ENCODE measurements at regions not wholly inside any gene's neighbourhood (a gene's known extent, or its start where the extent isn't known, plus 50 kb on each side); places are given as distances from the start of the nearest gene placed in this dataset.

DNA sequence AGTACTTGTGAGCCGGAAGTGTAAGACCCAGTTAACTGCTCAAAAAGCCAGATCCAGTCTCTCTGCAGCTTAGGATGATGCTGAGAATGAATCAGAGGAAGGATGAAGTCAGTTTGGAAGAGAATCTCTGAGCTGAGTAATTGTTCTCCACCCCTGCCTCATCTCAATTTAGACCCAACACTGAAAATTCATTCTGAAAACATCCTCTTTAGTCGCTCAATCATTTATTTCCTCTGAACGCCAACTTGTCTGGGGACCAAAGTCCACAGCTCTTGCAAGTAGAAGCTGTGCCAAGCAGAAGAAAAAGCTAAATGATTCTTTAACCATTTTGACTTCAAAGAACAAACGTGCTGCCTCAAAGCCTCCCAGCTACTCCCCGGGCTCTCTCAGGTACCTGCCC, 177.1 kb upstream of the KLHL29 start:
- TF ChIP-seq, protein P1, sequence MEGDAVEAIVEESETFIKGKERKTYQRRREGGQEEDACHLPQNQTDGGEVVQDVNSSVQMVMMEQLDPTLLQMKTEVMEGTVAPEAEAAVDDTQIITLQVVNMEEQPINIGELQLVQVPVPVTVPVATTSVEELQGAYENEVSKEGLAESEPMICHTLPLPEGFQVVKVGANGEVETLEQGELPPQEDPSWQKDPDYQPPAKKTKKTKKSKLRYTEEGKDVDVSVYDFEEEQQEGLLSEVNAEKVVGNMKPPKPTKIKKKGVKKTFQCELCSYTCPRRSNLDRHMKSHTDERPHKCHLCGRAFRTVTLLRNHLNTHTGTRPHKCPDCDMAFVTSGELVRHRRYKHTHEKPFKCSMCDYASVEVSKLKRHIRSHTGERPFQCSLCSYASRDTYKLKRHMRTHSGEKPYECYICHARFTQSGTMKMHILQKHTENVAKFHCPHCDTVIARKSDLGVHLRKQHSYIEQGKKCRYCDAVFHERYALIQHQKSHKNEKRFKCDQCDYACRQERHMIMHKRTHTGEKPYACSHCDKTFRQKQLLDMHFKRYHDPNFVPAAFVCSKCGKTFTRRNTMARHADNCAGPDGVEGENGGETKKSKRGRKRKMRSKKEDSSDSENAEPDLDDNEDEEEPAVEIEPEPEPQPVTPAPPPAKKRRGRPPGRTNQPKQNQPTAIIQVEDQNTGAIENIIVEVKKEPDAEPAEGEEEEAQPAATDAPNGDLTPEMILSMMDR (IDR thresholded peaks at IDR 0.05) = no peak
- no peaks in the 10 kb centered on the region for H3K9me3 ChIP-seq
- no peak overlapping the region for H3K4me3 ChIP-seq
- H3K36me3 ChIP-seq = no peaks in the 10 kb centered on the region
- H3K27ac ChIP-seq = no peak overlapping the region
- intact Hi-C loops (cut with DNase I; ENCODE audit: low total_unique reads) = no loop called here
- H3K4me1 ChIP-seq = peaks cover 0 to 5% (median 0%) of the 10 kb centered on the region in 4 donors
- no peak for DNase-seq
- no peaks in the 10 kb centered on the region for H3K27me3 ChIP-seq

DNA sequence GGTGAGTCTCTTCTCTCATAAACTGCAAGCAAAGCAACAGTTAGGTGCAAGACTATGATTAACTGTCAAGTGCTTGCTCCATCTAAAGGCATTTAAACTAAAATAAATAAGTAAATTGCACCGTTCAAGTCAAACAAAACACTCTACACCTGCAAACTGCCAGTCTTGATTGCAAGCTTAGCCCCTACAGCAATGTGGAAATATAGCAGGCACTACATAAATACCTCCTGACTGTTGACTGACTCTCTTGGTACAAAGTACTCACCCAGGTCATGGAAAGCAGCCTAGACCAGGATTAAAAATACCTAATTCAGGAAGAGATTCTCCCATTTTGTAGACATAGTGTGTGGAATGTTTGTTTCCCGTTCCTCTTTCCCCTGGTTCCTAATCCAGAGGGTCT, 176.6 kb upstream of the KLHL29 start:
- Histone ChIP-seq H3K36me3 (no peaks in the 10 kb centered on the region), H3K4me3 (no peak overlapping the region), H3K9me3 (no peaks in the 10 kb centered on the region), H3K4me1 (peaks cover 0 to 5% (median 0%) of the 10 kb centered on the region in 4 donors), H3K27me3 (no peaks in the 10 kb centered on the region), H3K27ac (no peak overlapping the region)
- TF ChIP-seq, protein P1 (IDR thresholded peaks at IDR 0.05) = no peak
- intact Hi-C loops (cut with DNase I; ENCODE audit: low total_unique reads) = no loop called here
- no peak for DNase-seq

DNA sequence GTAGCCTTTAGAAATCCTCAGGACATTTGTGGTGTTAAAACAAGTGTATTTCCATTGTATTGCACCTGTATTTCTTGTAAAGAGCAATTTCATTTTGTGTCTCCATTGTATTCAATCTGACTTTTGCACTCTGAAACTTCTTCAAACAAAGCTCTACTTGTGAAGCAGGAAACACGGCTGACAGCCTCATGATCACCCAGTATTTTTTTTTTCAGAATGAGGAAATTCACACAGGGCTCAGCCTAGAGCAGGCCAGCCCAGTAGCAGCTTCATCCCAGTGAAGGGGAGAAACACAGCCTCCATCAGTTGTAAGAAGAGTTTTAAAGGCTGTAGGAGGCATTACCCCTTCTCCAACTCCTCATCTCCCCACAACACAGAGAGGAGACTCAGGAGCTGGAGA, 175.9 kb upstream of the KLHL29 start:
- H3K9me3 ChIP-seq = no peaks in the 10 kb centered on the region
- intact Hi-C loops (cut with DNase I; ENCODE audit: low total_unique reads) = no loop called here
- H3K4me1 ChIP-seq = peaks cover 0 to 5% (median 0%) of the 10 kb centered on the region in 4 donors
- no peak overlapping the region for H3K27ac ChIP-seq
- H3K36me3 ChIP-seq = no peaks in the 10 kb centered on the region
- no peaks in the 10 kb centered on the region for H3K27me3 ChIP-seq
- TF ChIP-seq, protein P1 (IDR thresholded peaks at IDR 0.05) = no peak
- no peak overlapping the region for H3K4me3 ChIP-seq
- no peak for DNase-seq

DNA sequence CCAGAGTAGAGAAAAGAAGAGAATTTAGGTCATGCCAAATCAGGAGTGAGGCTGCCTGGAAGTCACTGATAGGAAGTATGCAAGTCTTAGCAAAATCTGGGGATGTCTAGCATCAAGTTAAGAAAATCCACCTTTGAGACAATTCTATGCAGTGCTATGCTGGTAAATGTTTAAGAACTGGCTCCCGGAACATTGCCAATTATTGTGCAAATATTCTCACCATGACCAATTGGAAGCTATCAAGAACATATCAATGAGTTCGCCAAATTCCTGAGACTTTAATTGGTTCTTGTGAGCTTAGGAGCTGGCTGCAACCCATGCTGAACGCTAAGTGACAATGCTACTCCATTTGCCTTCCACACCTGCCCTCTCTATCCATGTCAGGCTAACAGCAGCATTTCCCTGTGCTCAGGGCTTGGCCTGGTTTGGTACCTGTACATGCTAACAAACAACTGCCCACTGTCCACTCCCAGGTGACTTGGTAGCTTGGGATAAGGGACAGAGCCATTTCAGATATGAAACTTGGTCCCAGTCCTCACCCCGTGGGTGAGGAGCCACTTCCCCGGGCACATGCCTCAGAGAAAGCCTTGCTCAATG, 172.9 kb upstream of the KLHL29 start:
- H3K9me3 ChIP-seq = no peaks in the 10 kb centered on the region
- no peak for DNase-seq
- H3K36me3 ChIP-seq = no peaks in the 10 kb centered on the region
- no peak overlapping the region for H3K27ac ChIP-seq
- intact Hi-C loops (cut with DNase I; ENCODE audit: low total_unique reads) = no loop called here
- no peaks in the 10 kb centered on the region for H3K4me1 ChIP-seq
- TF ChIP-seq, protein P1 (IDR thresholded peaks at IDR 0.05) = no peak
- H3K4me3 ChIP-seq = no peak overlapping the region
- H3K27me3 ChIP-seq = no peaks in the 10 kb centered on the region

DNA sequence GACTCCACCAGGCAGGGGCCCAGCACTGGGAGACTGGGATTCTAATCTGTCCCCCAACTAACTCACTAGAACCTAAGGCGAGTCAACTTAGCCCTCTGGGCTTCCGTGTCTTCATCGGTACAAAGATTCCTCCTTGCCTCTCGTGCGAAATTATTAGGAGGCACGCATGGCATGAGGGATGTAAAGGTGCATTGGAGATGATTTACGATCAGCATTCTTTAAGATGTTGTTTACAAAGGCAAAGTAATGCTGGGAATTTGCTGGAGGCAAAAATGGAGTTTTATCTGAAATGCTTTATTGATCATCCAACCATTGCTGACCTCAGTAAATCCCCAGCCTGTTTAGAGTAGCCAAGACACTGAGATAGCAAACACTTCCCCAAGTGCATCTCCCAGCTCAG, 171.8 kb upstream of the KLHL29 start:
- no peaks in the 10 kb centered on the region for H3K9me3 ChIP-seq
- no peak overlapping the region for H3K4me3 ChIP-seq
- no peaks in the 10 kb centered on the region for H3K27me3 ChIP-seq
- no peaks in the 10 kb centered on the region for H3K36me3 ChIP-seq
- intact Hi-C loops (cut with DNase I; ENCODE audit: low total_unique reads) = no loop called here
- H3K27ac ChIP-seq = no peak overlapping the region
- DNase-seq = no peak
- TF ChIP-seq, protein P1 (IDR thresholded peaks at IDR 0.05) = no peak
- H3K4me1 ChIP-seq = no peaks in the 10 kb centered on the region

DNA sequence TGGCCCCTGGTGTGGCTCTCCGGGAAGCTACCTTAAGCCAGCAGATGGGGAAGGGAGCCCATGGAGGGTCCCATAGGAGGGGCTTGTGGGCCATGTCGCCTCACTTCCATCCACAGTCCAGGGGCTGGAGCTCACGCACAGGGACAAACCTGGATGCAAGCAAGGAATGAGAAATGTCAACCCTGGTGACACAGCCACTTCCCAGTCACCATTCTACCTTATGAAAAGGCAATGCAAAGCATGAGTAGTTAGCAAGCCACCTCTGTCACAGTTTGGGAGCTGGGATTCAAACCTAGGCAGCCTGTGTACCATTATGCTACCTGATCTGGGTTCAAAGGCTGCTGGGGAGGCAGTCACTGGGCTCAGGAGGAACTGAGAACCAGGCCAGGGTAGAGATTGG, 170.0 kb upstream of the KLHL29 start:
- TF ChIP-seq, protein P1 (IDR thresholded peaks at IDR 0.05) = no peak
- H3K4me1 ChIP-seq = no peaks in the 10 kb centered on the region
- no peaks in the 10 kb centered on the region for H3K36me3 ChIP-seq
- DNase-seq = no peak
- H3K9me3 ChIP-seq = no peaks in the 10 kb centered on the region
- H3K4me3 ChIP-seq = no peak overlapping the region
- H3K27ac ChIP-seq = no peak overlapping the region
- H3K27me3 ChIP-seq = no peaks in the 10 kb centered on the region
- intact Hi-C loops (cut with DNase I; ENCODE audit: low total_unique reads) = no loop called here
